Lower leg skin (tissue), 3 donors: ENCODE measurements at regions not wholly inside any gene's neighbourhood (a gene's known extent, or its start where the extent isn't known, plus 50 kb on each side); places are given as distances from the start of the nearest gene placed in this dataset.

Source experiments
- POLR2A ChIP-seq, 2 donors: fragments of 450-650 bp; IDR thresholded peaks; one replicate each; pipeline ENCODE4 v1.6.1; 2016 to 2017; ENCODE audit warnings: antibody characterized with exemption in 2 of 2, mild to moderate bottlenecking in 1 of 2, moderate library complexity in 1 of 2
- TF ChIP-seq, protein P1 (sequence below), 3 donors: fragments of 450-650 bp; IDR thresholded peaks; one replicate each; pipeline ENCODE4 v1.5.1; 2016; ENCODE audit warnings: antibody characterized with exemption in 3 of 3, mild to moderate bottlenecking in 3 of 3, moderate library complexity in 2 of 3

DNA sequence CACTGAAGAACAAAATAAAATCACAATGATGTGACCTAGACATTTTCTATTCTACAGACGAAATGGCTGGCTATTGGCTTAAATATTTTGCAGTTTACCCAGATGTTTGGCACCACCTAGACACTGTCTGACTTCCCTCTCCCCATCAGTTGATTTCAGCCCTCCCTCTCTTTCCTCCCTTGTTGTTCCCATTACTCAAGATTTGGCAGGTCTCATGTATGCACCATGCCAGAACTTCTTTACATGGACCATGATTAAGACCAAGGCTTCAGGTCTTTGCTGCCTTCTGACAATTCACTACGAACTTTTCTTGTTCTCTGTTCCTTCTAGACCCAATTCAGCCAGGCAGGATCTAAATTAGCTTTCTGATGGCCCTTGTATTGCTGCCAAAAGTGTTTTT is 66.6 kb upstream of the GDNF start:
- TF ChIP-seq POLR2A (IDR thresholded peaks at IDR 0.05), result no peak
- TF ChIP-seq, protein P1, sequence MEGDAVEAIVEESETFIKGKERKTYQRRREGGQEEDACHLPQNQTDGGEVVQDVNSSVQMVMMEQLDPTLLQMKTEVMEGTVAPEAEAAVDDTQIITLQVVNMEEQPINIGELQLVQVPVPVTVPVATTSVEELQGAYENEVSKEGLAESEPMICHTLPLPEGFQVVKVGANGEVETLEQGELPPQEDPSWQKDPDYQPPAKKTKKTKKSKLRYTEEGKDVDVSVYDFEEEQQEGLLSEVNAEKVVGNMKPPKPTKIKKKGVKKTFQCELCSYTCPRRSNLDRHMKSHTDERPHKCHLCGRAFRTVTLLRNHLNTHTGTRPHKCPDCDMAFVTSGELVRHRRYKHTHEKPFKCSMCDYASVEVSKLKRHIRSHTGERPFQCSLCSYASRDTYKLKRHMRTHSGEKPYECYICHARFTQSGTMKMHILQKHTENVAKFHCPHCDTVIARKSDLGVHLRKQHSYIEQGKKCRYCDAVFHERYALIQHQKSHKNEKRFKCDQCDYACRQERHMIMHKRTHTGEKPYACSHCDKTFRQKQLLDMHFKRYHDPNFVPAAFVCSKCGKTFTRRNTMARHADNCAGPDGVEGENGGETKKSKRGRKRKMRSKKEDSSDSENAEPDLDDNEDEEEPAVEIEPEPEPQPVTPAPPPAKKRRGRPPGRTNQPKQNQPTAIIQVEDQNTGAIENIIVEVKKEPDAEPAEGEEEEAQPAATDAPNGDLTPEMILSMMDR (IDR thresholded peaks at IDR 0.05), result no peak
